LNCAP (cell line): ENCODE measurements at regions not wholly inside any gene's neighbourhood (a gene's known extent, or its start where the extent isn't known, plus 50 kb on each side); places are given as distances from the start of the nearest gene placed in this dataset.

ENCODE experiments used
- TF ChIP-seq, protein P1 (sequence below): fragments of 450-650 bp; IDR thresholded peaks from 2 replicates; pipeline ENCODE4 v1.5.1; 2017; ENCODE audit warnings: mild to moderate bottlenecking

- TF ChIP-seq, protein P1, sequence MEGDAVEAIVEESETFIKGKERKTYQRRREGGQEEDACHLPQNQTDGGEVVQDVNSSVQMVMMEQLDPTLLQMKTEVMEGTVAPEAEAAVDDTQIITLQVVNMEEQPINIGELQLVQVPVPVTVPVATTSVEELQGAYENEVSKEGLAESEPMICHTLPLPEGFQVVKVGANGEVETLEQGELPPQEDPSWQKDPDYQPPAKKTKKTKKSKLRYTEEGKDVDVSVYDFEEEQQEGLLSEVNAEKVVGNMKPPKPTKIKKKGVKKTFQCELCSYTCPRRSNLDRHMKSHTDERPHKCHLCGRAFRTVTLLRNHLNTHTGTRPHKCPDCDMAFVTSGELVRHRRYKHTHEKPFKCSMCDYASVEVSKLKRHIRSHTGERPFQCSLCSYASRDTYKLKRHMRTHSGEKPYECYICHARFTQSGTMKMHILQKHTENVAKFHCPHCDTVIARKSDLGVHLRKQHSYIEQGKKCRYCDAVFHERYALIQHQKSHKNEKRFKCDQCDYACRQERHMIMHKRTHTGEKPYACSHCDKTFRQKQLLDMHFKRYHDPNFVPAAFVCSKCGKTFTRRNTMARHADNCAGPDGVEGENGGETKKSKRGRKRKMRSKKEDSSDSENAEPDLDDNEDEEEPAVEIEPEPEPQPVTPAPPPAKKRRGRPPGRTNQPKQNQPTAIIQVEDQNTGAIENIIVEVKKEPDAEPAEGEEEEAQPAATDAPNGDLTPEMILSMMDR = no peak
These were observed 72.0 kb upstream of the PARD3 start for GRCh38 chr10:34886906-34887642.

DNA sequence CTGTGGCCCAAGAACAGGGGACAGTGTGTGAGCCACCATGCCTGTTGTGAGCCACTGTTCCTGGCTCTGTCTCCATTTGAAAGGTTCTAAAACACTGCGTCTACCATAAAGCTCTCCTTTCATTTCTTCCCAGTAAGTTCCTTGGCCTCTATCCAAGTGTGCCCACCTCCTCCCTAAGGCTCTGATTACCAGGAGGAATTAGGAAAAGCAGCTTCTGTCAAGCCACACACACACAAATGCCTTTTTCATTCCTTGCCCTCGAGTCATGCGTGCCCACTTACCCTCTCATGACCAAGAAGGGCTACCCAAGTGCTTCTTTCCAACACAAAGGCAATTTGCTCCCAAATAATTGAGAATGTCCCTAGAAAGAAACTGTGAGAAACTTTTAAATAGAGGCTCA is 70.8 kb upstream of the PARD3 start:
- TF ChIP-seq, protein P1 = no peak

DNA sequence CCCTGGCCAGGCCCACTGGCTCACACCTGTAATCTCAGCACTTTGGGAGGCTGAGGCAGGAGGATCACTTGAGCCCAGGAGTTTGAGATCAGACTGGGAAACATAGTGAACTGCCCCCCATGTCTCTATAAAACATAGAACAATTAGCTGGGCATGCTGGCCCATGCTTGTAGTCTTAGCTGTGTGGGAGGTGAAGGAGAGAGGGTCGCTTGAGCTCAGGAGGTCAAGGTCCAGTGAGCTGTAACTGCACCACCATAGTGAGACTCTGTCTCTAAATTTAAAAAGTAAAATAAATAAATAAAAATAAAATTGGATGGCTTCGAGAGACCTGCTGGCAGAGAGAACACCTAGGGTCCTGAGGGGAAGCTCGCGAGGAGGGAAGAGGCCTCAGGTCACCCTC is 69.9 kb upstream of the PARD3 start:
- TF ChIP-seq, protein P1 = no peak

GRCh38 chr10:34884272-34884952 is 69.3 kb upstream of the PARD3 start:
- TF ChIP-seq, protein P1 = no peak

DNA sequence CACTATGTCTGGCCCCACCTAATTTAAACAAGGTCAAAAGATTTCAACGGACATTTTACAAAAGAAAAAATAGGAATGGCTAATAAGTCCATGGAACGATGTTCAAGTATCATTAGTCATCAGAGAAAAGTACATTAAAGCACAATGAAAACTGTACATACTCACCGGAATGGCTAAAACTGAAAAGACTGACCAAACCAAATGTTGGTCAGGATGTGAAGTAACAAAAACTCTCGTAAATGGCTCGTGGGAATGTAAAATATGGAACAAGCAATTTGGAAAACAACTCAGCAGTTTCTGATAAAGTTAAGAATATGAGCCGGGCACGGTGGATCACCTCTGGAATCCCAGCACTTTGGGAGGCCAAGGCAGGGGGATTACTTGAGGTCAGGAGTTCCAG is 65.7 kb upstream of the PARD3 start:
- TF ChIP-seq, protein P1 = no peak

GRCh38 chr10:34875061-34875460 is 60.0 kb upstream of the PARD3 start:
- TF ChIP-seq, protein P1 = no peak

GRCh38 chr10:34872820-34873219 is 57.7 kb upstream of the PARD3 start:
- TF ChIP-seq, protein P1 = no peak
